ENCODE measurements at regions not wholly inside any gene's neighbourhood (a gene's known extent, or its start where the extent isn't known, plus 50 kb on each side); places are given as distances from the start of the nearest gene placed in this dataset.
A peak's percentile ranks its signal among the peaks of the same experiment; 100 is the strongest.

GRCh38 chr21:34017039-34017961 lies 56.1 kb upstream of the MRPS6 start:
- no peaks in the 10 kb centered on the region for H3K27me3 Mint-ChIP-seq
- peak overlapping the region in 2 of 3 donors; percentile 12 to 65 for H3K27ac Mint-ChIP-seq
- Histone ChIP-seq H3K4me1 (ENCODE audit: control insufficient read depth, insufficient read depth, low read length, poor library complexity, severe bottlenecking) (peaks cover 3% of the 10 kb centered on the region), H3K36me3 (ENCODE audit: control insufficient read depth, insufficient read depth, low read length) (no peaks in the 10 kb centered on the region), H3K27me3 (ENCODE audit: control insufficient read depth, insufficient read depth, low read length) (no peaks in the 10 kb centered on the region), H3K9me3 (ENCODE audit: control insufficient read depth in 2 of 2, low read length in 2 of 2) (peaks cover 4 to 7% of the 10 kb centered on the region in 2 experiments), H3K4me3 (ENCODE audit: low read depth, low read length) (no peak overlapping the region), H3K27ac (ENCODE audit: insufficient read depth, low read length, poor library complexity, severe bottlenecking) (no peak overlapping the region)
- H3K9me3 Mint-ChIP-seq = peaks cover 0 to 9% (median 4%) of the 10 kb centered on the region in 7 donors
- H3K4me1 Mint-ChIP-seq = peaks cover 7 to 23% (median 10%) of the 10 kb centered on the region in 4 donors
- ATAC-seq (ENCODE audit: low read depth in 2 of 2) (no peak), DNase-seq (peak in 1 of 3 donors; percentile 66)
- H3K36me3 Mint-ChIP-seq = peaks cover 3% of the 10 kb centered on the region
- H3K4me3 Mint-ChIP-seq = no peak overlapping the region

DNA sequence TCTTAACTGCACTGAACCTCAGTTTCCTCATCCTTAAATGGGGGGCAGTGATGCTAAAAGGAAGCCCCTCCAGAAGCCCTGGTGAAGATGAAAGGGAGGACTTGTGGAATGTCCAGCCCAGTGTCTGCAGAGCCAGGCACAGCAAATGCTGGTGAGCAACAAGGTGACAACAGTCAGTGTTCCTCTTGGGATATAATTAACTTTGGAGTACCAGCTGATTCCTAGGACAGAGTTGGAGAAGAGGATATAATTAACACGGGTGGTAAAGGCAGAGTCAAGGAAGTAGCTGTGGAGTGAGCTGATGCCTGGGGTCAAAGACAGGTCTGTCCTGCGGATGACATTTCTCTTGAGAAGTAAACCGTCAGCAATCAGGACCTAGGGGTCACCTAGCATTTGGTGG lies 60.7 kb upstream of the MRPS6 start:
- H3K4me1 Mint-ChIP-seq = peaks cover 0 to 15% (median 9%) of the 10 kb centered on the region in 4 donors
- H3K9me3 Mint-ChIP-seq = peaks cover 0 to 21% (median 8%) of the 10 kb centered on the region in 7 donors
- H3K4me3 ChIP-seq (ENCODE audit: low read depth, low read length) = no peak overlapping the region
- H3K4me3 Mint-ChIP-seq = no peak overlapping the region
- no peak overlapping the region for H3K27ac ChIP-seq (ENCODE audit: insufficient read depth, low read length, poor library complexity, severe bottlenecking)
- peaks cover 8% of the 10 kb centered on the region for H3K36me3 Mint-ChIP-seq
- ATAC-seq (ENCODE audit: low read depth in 2 of 2) (no peak), DNase-seq (no peak)
- peaks cover 6 to 22% of the 10 kb centered on the region in 2 experiments for H3K9me3 ChIP-seq (ENCODE audit: control insufficient read depth in 2 of 2, low read length in 2 of 2)
- no peaks in the 10 kb centered on the region for H3K27me3 Mint-ChIP-seq
- H3K27ac Mint-ChIP-seq = no peak overlapping the region
- H3K4me1 ChIP-seq (ENCODE audit: control insufficient read depth, insufficient read depth, low read length, poor library complexity, severe bottlenecking) = no peaks in the 10 kb centered on the region
- no peaks in the 10 kb centered on the region for H3K27me3 ChIP-seq (ENCODE audit: control insufficient read depth, insufficient read depth, low read length)
- H3K36me3 ChIP-seq (ENCODE audit: control insufficient read depth, insufficient read depth, low read length) = no peaks in the 10 kb centered on the region

GRCh38 chr21:34011660-34012059 lies 61.7 kb upstream of the MRPS6 start:
- Mint-ChIP-seq H3K4me1 (peaks cover 0 to 12% (median 11%) of the 10 kb centered on the region in 4 donors), H3K4me3 (no peak overlapping the region), H3K9me3 (peaks cover 0 to 21% (median 8%) of the 10 kb centered on the region in 7 donors), H3K36me3 (peaks cover 8% of the 10 kb centered on the region), H3K27ac (no peak overlapping the region), H3K27me3 (no peaks in the 10 kb centered on the region)
- Histone ChIP-seq H3K4me1 (ENCODE audit: control insufficient read depth, insufficient read depth, low read length, poor library complexity, severe bottlenecking) (no peaks in the 10 kb centered on the region), H3K9me3 (ENCODE audit: control insufficient read depth in 2 of 2, low read length in 2 of 2) (peaks cover 6 to 22% of the 10 kb centered on the region in 2 experiments), H3K27me3 (ENCODE audit: control insufficient read depth, insufficient read depth, low read length) (no peaks in the 10 kb centered on the region), H3K4me3 (ENCODE audit: low read depth, low read length) (no peak overlapping the region), H3K36me3 (ENCODE audit: control insufficient read depth, insufficient read depth, low read length) (no peaks in the 10 kb centered on the region), H3K27ac (ENCODE audit: insufficient read depth, low read length, poor library complexity, severe bottlenecking) (no peak overlapping the region)
- ATAC-seq (ENCODE audit: low read depth in 2 of 2) (no peak), DNase-seq (no peak)

DNA sequence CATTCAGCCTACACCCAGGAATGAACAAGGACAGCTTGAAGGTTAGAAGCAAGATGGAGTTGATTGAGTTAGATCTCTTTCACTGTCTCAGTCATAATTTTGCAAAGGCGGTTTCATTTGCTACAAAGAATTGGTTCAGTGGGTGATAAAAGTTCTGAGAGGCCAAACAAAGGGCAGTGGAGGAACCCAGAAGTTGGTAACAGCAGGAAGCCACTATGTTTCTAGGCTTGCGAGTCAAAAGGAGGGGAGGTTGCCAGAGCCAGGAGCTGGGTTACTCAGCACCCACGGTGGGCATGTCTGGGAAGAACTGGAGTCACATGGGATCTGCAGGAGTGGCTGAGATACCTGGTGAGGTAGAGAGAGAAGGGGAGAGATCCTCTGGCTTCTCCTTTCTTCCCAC lies 64.2 kb upstream of the MRPS6 start:
- Mint-ChIP-seq H3K27ac (peak overlapping the region in 2 of 3 donors; percentile 68 to 80), H3K36me3 (peaks cover 8% of the 10 kb centered on the region), H3K27me3 (no peaks in the 10 kb centered on the region), H3K9me3 (peaks cover 0 to 16% (median 6%) of the 10 kb centered on the region in 7 donors), H3K4me1 (peaks cover 0 to 12% (median 11%) of the 10 kb centered on the region in 4 donors), H3K4me3 (no peak overlapping the region)
- no peak for ATAC-seq (ENCODE audit: low read depth in 2 of 2)
- H3K27me3 ChIP-seq (ENCODE audit: control insufficient read depth, insufficient read depth, low read length) = no peaks in the 10 kb centered on the region
- peaks cover 4 to 14% of the 10 kb centered on the region in 2 experiments for H3K9me3 ChIP-seq (ENCODE audit: control insufficient read depth in 2 of 2, low read length in 2 of 2)
- H3K27ac ChIP-seq (ENCODE audit: insufficient read depth, low read length, poor library complexity, severe bottlenecking) = no peak overlapping the region
- H3K4me3 ChIP-seq (ENCODE audit: low read depth, low read length) = no peak overlapping the region
- no peaks in the 10 kb centered on the region for H3K4me1 ChIP-seq (ENCODE audit: control insufficient read depth, insufficient read depth, low read length, poor library complexity, severe bottlenecking)
- H3K36me3 ChIP-seq (ENCODE audit: control insufficient read depth, insufficient read depth, low read length) = no peaks in the 10 kb centered on the region
- DNase-seq = peak in 1 of 3 donors; percentile 42

GRCh38 chr21:34008618-34009017 lies 64.8 kb upstream of the MRPS6 start:
- peaks cover 0 to 19% (median 4%) of the 10 kb centered on the region in 7 donors for H3K9me3 Mint-ChIP-seq
- H3K36me3 Mint-ChIP-seq = peaks cover 5% of the 10 kb centered on the region
- H3K4me3 Mint-ChIP-seq = no peak overlapping the region
- Histone ChIP-seq H3K4me3 (ENCODE audit: low read depth, low read length) (no peak overlapping the region), H3K27ac (ENCODE audit: insufficient read depth, low read length, poor library complexity, severe bottlenecking) (no peak overlapping the region), H3K9me3 (ENCODE audit: control insufficient read depth in 2 of 2, low read length in 2 of 2) (peaks cover 4 to 14% of the 10 kb centered on the region in 2 experiments), H3K27me3 (ENCODE audit: control insufficient read depth, insufficient read depth, low read length) (no peaks in the 10 kb centered on the region), H3K36me3 (ENCODE audit: control insufficient read depth, insufficient read depth, low read length) (no peaks in the 10 kb centered on the region), H3K4me1 (ENCODE audit: control insufficient read depth, insufficient read depth, low read length, poor library complexity, severe bottlenecking) (no peaks in the 10 kb centered on the region)
- peaks cover 0 to 12% (median 11%) of the 10 kb centered on the region in 4 donors for H3K4me1 Mint-ChIP-seq
- peak overlapping the region in 2 of 3 donors; percentile 68 to 82 for H3K27ac Mint-ChIP-seq
- no peaks in the 10 kb centered on the region for H3K27me3 Mint-ChIP-seq
- ATAC-seq (ENCODE audit: low read depth in 2 of 2) = no peak
- DNase-seq = no peak

GRCh38 chr21:34006611-34007168 lies 66.7 kb upstream of the MRPS6 start:
- H3K36me3 ChIP-seq (ENCODE audit: control insufficient read depth, insufficient read depth, low read length) = no peaks in the 10 kb centered on the region
- DNase-seq (no peak), ATAC-seq (ENCODE audit: low read depth in 2 of 2) (no peak)
- H3K4me3 Mint-ChIP-seq = no peak overlapping the region
- H3K27ac Mint-ChIP-seq = peak overlapping the region in 1 of 3 donors; percentile 2
- peaks cover 0 to 15% (median 11%) of the 10 kb centered on the region in 4 donors for H3K4me1 Mint-ChIP-seq
- no peaks in the 10 kb centered on the region for H3K27me3 Mint-ChIP-seq
- no peaks in the 10 kb centered on the region for H3K4me1 ChIP-seq (ENCODE audit: control insufficient read depth, insufficient read depth, low read length, poor library complexity, severe bottlenecking)
- H3K4me3 ChIP-seq (ENCODE audit: low read depth, low read length) = no peak overlapping the region
- peaks cover 1 to 9% of the 10 kb centered on the region in 2 experiments for H3K9me3 ChIP-seq (ENCODE audit: control insufficient read depth in 2 of 2, low read length in 2 of 2)
- H3K27me3 ChIP-seq (ENCODE audit: control insufficient read depth, insufficient read depth, low read length) = no peaks in the 10 kb centered on the region
- peaks cover 5% of the 10 kb centered on the region for H3K36me3 Mint-ChIP-seq
- peaks cover 0 to 9% (median 4%) of the 10 kb centered on the region in 7 donors for H3K9me3 Mint-ChIP-seq
- H3K27ac ChIP-seq (ENCODE audit: insufficient read depth, low read length, poor library complexity, severe bottlenecking) = no peak overlapping the region

GRCh38 chr21:34004974-34005373 lies 68.4 kb upstream of the MRPS6 start:
- ATAC-seq (ENCODE audit: low read depth in 2 of 2) (no peak), DNase-seq (no peak)
- H3K9me3 Mint-ChIP-seq = peaks cover 0 to 3% (median 0%) of the 10 kb centered on the region in 7 donors
- no peaks in the 10 kb centered on the region for H3K36me3 ChIP-seq (ENCODE audit: control insufficient read depth, insufficient read depth, low read length)
- H3K4me1 Mint-ChIP-seq = peaks cover 0 to 19% (median 10%) of the 10 kb centered on the region in 4 donors
- H3K4me1 ChIP-seq (ENCODE audit: control insufficient read depth, insufficient read depth, low read length, poor library complexity, severe bottlenecking) = no peaks in the 10 kb centered on the region
- no peak overlapping the region for H3K27ac Mint-ChIP-seq
- no peaks in the 10 kb centered on the region for H3K36me3 Mint-ChIP-seq
- no peak overlapping the region for H3K4me3 ChIP-seq (ENCODE audit: low read depth, low read length)
- no peaks in the 10 kb centered on the region for H3K9me3 ChIP-seq (ENCODE audit: control insufficient read depth in 2 of 2, low read length in 2 of 2)
- H3K27me3 ChIP-seq (ENCODE audit: control insufficient read depth, insufficient read depth, low read length) = no peaks in the 10 kb centered on the region
- H3K27ac ChIP-seq (ENCODE audit: insufficient read depth, low read length, poor library complexity, severe bottlenecking) = no peak overlapping the region
- H3K4me3 Mint-ChIP-seq = no peak overlapping the region
- H3K27me3 Mint-ChIP-seq = no peaks in the 10 kb centered on the region

Data from CD4-positive, CD25-positive, alpha-beta regulatory T cell (primary cell).